ENCODE measurements at regions not wholly inside any gene's neighbourhood (a gene's known extent, or its start where the extent isn't known, plus 50 kb on each side); places are given as distances from the start of the nearest gene placed in this dataset.
A peak's percentile ranks its signal among the peaks of the same experiment; 100 is the strongest.
"Not testable (repeated sequence)": the region's sequence is repeated elsewhere in the genome, so short reads cannot be mapped to it uniquely, and the experiment has no call there.

GRCh38 chr2:89243114-89243700 lies 551.7 kb downstream of the RPIA start:
- not testable (repeated sequence) for DNase-seq (ENCODE audit: insufficient read length, low spot score, missing footprints); H3K36me3 ChIP-seq (ENCODE audit: insufficient read depth, low read length); H3K9me3 ChIP-seq (ENCODE audit: low read depth, low read length); H2AFZ ChIP-seq (ENCODE audit: low read length); H3K27me3 ChIP-seq (ENCODE audit: insufficient read depth, low read length); H3K79me2 ChIP-seq (ENCODE audit: insufficient read depth, low read length); H3K4me1 ChIP-seq (ENCODE audit: insufficient read depth, low read length); H3K4me2 ChIP-seq (ENCODE audit: insufficient read depth, low read length); H4K20me1 ChIP-seq (ENCODE audit: insufficient read depth, low read length); H3K27ac ChIP-seq (ENCODE audit: low read depth, low read length); H3K4me3 ChIP-seq (ENCODE audit: insufficient read depth, low read length)
- TF ChIP-seq CTCF (IDR thresholded peaks at IDR 0.05; ENCODE audit: extremely low read depth, low read depth, low read length): peak; percentile 31

- H3K4me2 ChIP-seq (ENCODE audit: insufficient read depth, low read length); H3K36me3 ChIP-seq (ENCODE audit: insufficient read depth, low read length); DNase-seq (ENCODE audit: insufficient read length, low spot score, missing footprints); H4K20me1 ChIP-seq (ENCODE audit: insufficient read depth, low read length); H3K9me3 ChIP-seq (ENCODE audit: low read depth, low read length); H3K27ac ChIP-seq (ENCODE audit: low read depth, low read length); H2AFZ ChIP-seq (ENCODE audit: low read length); H3K4me1 ChIP-seq (ENCODE audit: insufficient read depth, low read length); H3K4me3 ChIP-seq (ENCODE audit: insufficient read depth, low read length); H3K79me2 ChIP-seq (ENCODE audit: insufficient read depth, low read length); H3K27me3 ChIP-seq (ENCODE audit: insufficient read depth, low read length): not testable (repeated sequence)
Observed at GRCh38 chr2:89244407-89244806, 552.9 kb downstream of the RPIA start.

GRCh38 chr2:89245478-89245877 lies 554.0 kb downstream of the RPIA start:
- H3K27ac ChIP-seq (ENCODE audit: low read depth, low read length); H3K4me3 ChIP-seq (ENCODE audit: insufficient read depth, low read length): not testable (repeated sequence)

GRCh38 chr2:89246027-89246426 lies 554.6 kb downstream of the RPIA start:
- not testable (repeated sequence) for DNase-seq (ENCODE audit: insufficient read length, low spot score, missing footprints)

More at GRCh38 chr2:89245478-89245877, 554.0 kb downstream of the RPIA start:
- not testable (repeated sequence) for H3K36me3 ChIP-seq (ENCODE audit: insufficient read depth, low read length); H3K4me1 ChIP-seq (ENCODE audit: insufficient read depth, low read length); H3K79me2 ChIP-seq (ENCODE audit: insufficient read depth, low read length); H3K27me3 ChIP-seq (ENCODE audit: insufficient read depth, low read length); H3K9me3 ChIP-seq (ENCODE audit: low read depth, low read length); H4K20me1 ChIP-seq (ENCODE audit: insufficient read depth, low read length); H3K4me2 ChIP-seq (ENCODE audit: insufficient read depth, low read length); DNase-seq (ENCODE audit: insufficient read length, low spot score, missing footprints); H2AFZ ChIP-seq (ENCODE audit: low read length)

GRCh38 chr2:89246620-89247019 lies 555.1 kb downstream of the RPIA start:
- H3K4me2 ChIP-seq (ENCODE audit: insufficient read depth, low read length); DNase-seq (ENCODE audit: insufficient read length, low spot score, missing footprints); H3K4me3 ChIP-seq (ENCODE audit: insufficient read depth, low read length); H3K79me2 ChIP-seq (ENCODE audit: insufficient read depth, low read length); H4K20me1 ChIP-seq (ENCODE audit: insufficient read depth, low read length); H3K9me3 ChIP-seq (ENCODE audit: low read depth, low read length); H2AFZ ChIP-seq (ENCODE audit: low read length); H3K27me3 ChIP-seq (ENCODE audit: insufficient read depth, low read length); H3K4me1 ChIP-seq (ENCODE audit: insufficient read depth, low read length); H3K36me3 ChIP-seq (ENCODE audit: insufficient read depth, low read length); H3K27ac ChIP-seq (ENCODE audit: low read depth, low read length): not testable (repeated sequence)

More at GRCh38 chr2:89246027-89246426, 554.6 kb downstream of the RPIA start:
- not testable (repeated sequence) for H3K36me3 ChIP-seq (ENCODE audit: insufficient read depth, low read length); H3K4me3 ChIP-seq (ENCODE audit: insufficient read depth, low read length); H2AFZ ChIP-seq (ENCODE audit: low read length); H3K27me3 ChIP-seq (ENCODE audit: insufficient read depth, low read length); H3K79me2 ChIP-seq (ENCODE audit: insufficient read depth, low read length); H4K20me1 ChIP-seq (ENCODE audit: insufficient read depth, low read length); H3K27ac ChIP-seq (ENCODE audit: low read depth, low read length); H3K4me2 ChIP-seq (ENCODE audit: insufficient read depth, low read length); H3K4me1 ChIP-seq (ENCODE audit: insufficient read depth, low read length); H3K9me3 ChIP-seq (ENCODE audit: low read depth, low read length)

GRCh38 chr2:89255013-89255412 lies 563.5 kb downstream of the RPIA start:
- not testable (repeated sequence) for H4K20me1 ChIP-seq (ENCODE audit: insufficient read depth, low read length); H3K4me3 ChIP-seq (ENCODE audit: insufficient read depth, low read length); H3K36me3 ChIP-seq (ENCODE audit: insufficient read depth, low read length); H3K4me1 ChIP-seq (ENCODE audit: insufficient read depth, low read length); H2AFZ ChIP-seq (ENCODE audit: low read length); H3K27me3 ChIP-seq (ENCODE audit: insufficient read depth, low read length); H3K4me2 ChIP-seq (ENCODE audit: insufficient read depth, low read length); H3K27ac ChIP-seq (ENCODE audit: low read depth, low read length); H3K79me2 ChIP-seq (ENCODE audit: insufficient read depth, low read length); DNase-seq (ENCODE audit: insufficient read length, low spot score, missing footprints); H3K9me3 ChIP-seq (ENCODE audit: low read depth, low read length)

- not testable (repeated sequence) for DNase-seq (ENCODE audit: insufficient read length, low spot score, missing footprints); H3K27ac ChIP-seq (ENCODE audit: low read depth, low read length); H3K9me3 ChIP-seq (ENCODE audit: low read depth, low read length); H2AFZ ChIP-seq (ENCODE audit: low read length); H3K79me2 ChIP-seq (ENCODE audit: insufficient read depth, low read length); H3K4me3 ChIP-seq (ENCODE audit: insufficient read depth, low read length); H3K36me3 ChIP-seq (ENCODE audit: insufficient read depth, low read length); H3K27me3 ChIP-seq (ENCODE audit: insufficient read depth, low read length); H4K20me1 ChIP-seq (ENCODE audit: insufficient read depth, low read length); H3K4me2 ChIP-seq (ENCODE audit: insufficient read depth, low read length); H3K4me1 ChIP-seq (ENCODE audit: insufficient read depth, low read length)
Observed at GRCh38 chr2:89273443-89273842, 582.0 kb downstream of the RPIA start.

- not testable (repeated sequence) for H4K20me1 ChIP-seq (ENCODE audit: insufficient read depth, low read length); H2AFZ ChIP-seq (ENCODE audit: low read length); H3K36me3 ChIP-seq (ENCODE audit: insufficient read depth, low read length); H3K4me1 ChIP-seq (ENCODE audit: insufficient read depth, low read length); H3K79me2 ChIP-seq (ENCODE audit: insufficient read depth, low read length); H3K4me2 ChIP-seq (ENCODE audit: insufficient read depth, low read length); H3K4me3 ChIP-seq (ENCODE audit: insufficient read depth, low read length); H3K27ac ChIP-seq (ENCODE audit: low read depth, low read length); H3K27me3 ChIP-seq (ENCODE audit: insufficient read depth, low read length); H3K9me3 ChIP-seq (ENCODE audit: low read depth, low read length); DNase-seq (ENCODE audit: insufficient read length, low spot score, missing footprints)
Observed at GRCh38 chr2:89280536-89280935, 589.1 kb downstream of the RPIA start.
